HepG2 (cell line): ENCODE measurements at regions not wholly inside any gene's neighbourhood (a gene's known extent, or its start where the extent isn't known, plus 50 kb on each side); places are given as distances from the start of the nearest gene placed in this dataset.
A peak's percentile ranks its signal among the peaks of the same experiment; 100 is the strongest.

Experiments used
- ATAD3A ChIP-seq: sonication (generic); formaldehyde crosslinking; IDR thresholded peaks from 2 replicates; pipeline ENCODE4 v1.4.0; 2020; ENCODE audit warnings: missing genetic modification reagents
- BCL6 ChIP-seq: IDR thresholded peaks from 2 replicates; pipeline ENCODE4 v1.6.1; 2016; ENCODE audit warnings: missing genetic modification reagents, missing compliant biosample characterization
- FOSL2 ChIP-seq: sonication (generic); formaldehyde crosslinking; IDR thresholded peaks from 2 replicates; pipeline ENCODE4 v1.4.0; 2020; ENCODE audit warnings: missing genetic modification reagents
- GATAD2A ChIP-seq: IDR thresholded peaks from 2 replicates; pipeline ENCODE4 v1.6.1; 2016
- HOXD1 ChIP-seq: sonication (generic); formaldehyde crosslinking; IDR thresholded peaks from 2 replicates; pipeline ENCODE4 v1.5.0; 2020; ENCODE audit warnings: missing genetic modification reagents
- IRF2 ChIP-seq: IDR thresholded peaks from 2 replicates; pipeline ENCODE4 v1.6.1; 2018; ENCODE audit warnings: missing genetic modification reagents, missing compliant biosample characterization
- IRX3 ChIP-seq: sonication (generic); formaldehyde crosslinking; IDR thresholded peaks from 2 replicates; pipeline ENCODE4 v1.8.1; 2023; ENCODE audit warnings: mild to moderate bottlenecking, low read depth, missing genetic modification reagents, borderline replicate concordance
- KLF12 ChIP-seq: sonication (generic); formaldehyde crosslinking; IDR thresholded peaks from 2 replicates; pipeline ENCODE4 v1.4.0; 2020; ENCODE audit warnings: missing genetic modification reagents, borderline replicate concordance
- KLF9 ChIP-seq: IDR thresholded peaks from 2 replicates; pipeline ENCODE4 v1.6.1; 2016; ENCODE audit warnings: low read depth
- MAZ ChIP-seq, 2 experiments: sonication (generic) in 1 of 2; formaldehyde crosslinking in 1 of 2; IDR thresholded peaks; 2 replicates each; pipeline versions ENCODE4 v1.5.0 to v1.6.1; 2012 to 2020; ENCODE audit warnings: low read depth in 2 of 2, mild to moderate bottlenecking in 2 of 2, borderline replicate concordance in 1 of 2, improper control_type of control experiment in 1 of 2, low read length in 1 of 2, missing genetic modification reagents in 1 of 2, moderate library complexity in 1 of 2
- NCOA2 ChIP-seq: sonication (generic); formaldehyde crosslinking; IDR thresholded peaks from 2 replicates; pipeline ENCODE4 v1.8.0; 2022; ENCODE audit warnings: inconsistent platforms
- NFKB2 ChIP-seq: sonication (generic); formaldehyde crosslinking; IDR thresholded peaks from 2 replicates; pipeline ENCODE4 v1.4.0; 2020; ENCODE audit warnings: missing genetic modification reagents, borderline replicate concordance
- NR1H2 ChIP-seq: sonication (generic); formaldehyde crosslinking; IDR thresholded peaks from 2 replicates; pipeline ENCODE4 v1.8.1; 2022; ENCODE audit warnings: low read depth, missing genetic modification reagents, borderline replicate concordance
- PITX1 ChIP-seq: sonication (generic); formaldehyde crosslinking; IDR thresholded peaks from 2 replicates; pipeline ENCODE4 v1.5.1; 2020; ENCODE audit warnings: mild to moderate bottlenecking, missing genetic modification reagents
- SP4 ChIP-seq: sonication (generic); formaldehyde crosslinking; IDR thresholded peaks from 2 replicates; pipeline ENCODE4 v1.8.1; 2023; ENCODE audit warnings: mild to moderate bottlenecking, missing genetic modification reagents
- ZBTB46 ChIP-seq: sonication (generic); formaldehyde crosslinking; IDR thresholded peaks from 2 replicates; pipeline ENCODE4 v1.4.0; 2020; ENCODE audit warnings: mild to moderate bottlenecking, missing genetic modification reagents, borderline replicate concordance
- ZNF138 ChIP-seq: sonication (generic); formaldehyde crosslinking; IDR thresholded peaks from 2 replicates; pipeline ENCODE4 v1.5.0; 2020; ENCODE audit warnings: mild to moderate bottlenecking, low read depth, missing genetic modification reagents
- ZNF143 ChIP-seq: sonication (generic); formaldehyde crosslinking; IDR thresholded peaks from 2 replicates; pipeline ENCODE4 v1.4.0; 2020; ENCODE audit warnings: missing genetic modification reagents
- ZNF354B ChIP-seq: sonication (generic); formaldehyde crosslinking; IDR thresholded peaks from 2 replicates; pipeline ENCODE4 v1.8.0; 2022; ENCODE audit warnings: mild to moderate bottlenecking, missing genetic modification reagents
- ZNF44 ChIP-seq: sonication (generic); formaldehyde crosslinking; IDR thresholded peaks from 2 replicates; pipeline ENCODE4 v1.5.1; 2020; ENCODE audit warnings: mild to moderate bottlenecking, missing genetic modification reagents
- ZNF513 ChIP-seq: sonication (generic); formaldehyde crosslinking; conservative IDR thresholded peaks from 2 replicates; pipeline ENCODE4 v1.5.0; 2020; ENCODE audit warnings: missing genetic modification reagents
- ZNF549 ChIP-seq: sonication (generic); formaldehyde crosslinking; IDR thresholded peaks from 2 replicates; pipeline ENCODE4 v1.5.0; 2020; ENCODE audit warnings: missing genetic modification reagents
- ZNF564 ChIP-seq: sonication (generic); formaldehyde crosslinking; IDR thresholded peaks from 2 replicates; pipeline ENCODE4 v1.8.1; 2023; ENCODE audit warnings: mild to moderate bottlenecking, missing genetic modification reagents
- ZNF569 ChIP-seq: sonication (generic); formaldehyde crosslinking; IDR thresholded peaks from 2 replicates; pipeline ENCODE4 v1.5.0; 2020; ENCODE audit warnings: mild to moderate bottlenecking, missing genetic modification reagents, moderate library complexity, borderline replicate concordance
- ZNF773 ChIP-seq: sonication (generic); formaldehyde crosslinking; IDR thresholded peaks from 2 replicates; pipeline ENCODE4 v1.4.0; 2020; ENCODE audit warnings: missing genetic modification reagents, borderline replicate concordance
- TF ChIP-seq, protein P1 (sequence below): IDR thresholded peaks from 2 replicates; pipeline ENCODE4 v1.6.1; 2016
- TF ChIP-seq, protein P2 (sequence below): sonication (generic); formaldehyde crosslinking; IDR thresholded peaks from 2 replicates; pipeline ENCODE4 v1.9.0; 2021; ENCODE audit warnings: missing genetic modification reagents, mild to moderate bottlenecking, borderline replicate concordance

DNA sequence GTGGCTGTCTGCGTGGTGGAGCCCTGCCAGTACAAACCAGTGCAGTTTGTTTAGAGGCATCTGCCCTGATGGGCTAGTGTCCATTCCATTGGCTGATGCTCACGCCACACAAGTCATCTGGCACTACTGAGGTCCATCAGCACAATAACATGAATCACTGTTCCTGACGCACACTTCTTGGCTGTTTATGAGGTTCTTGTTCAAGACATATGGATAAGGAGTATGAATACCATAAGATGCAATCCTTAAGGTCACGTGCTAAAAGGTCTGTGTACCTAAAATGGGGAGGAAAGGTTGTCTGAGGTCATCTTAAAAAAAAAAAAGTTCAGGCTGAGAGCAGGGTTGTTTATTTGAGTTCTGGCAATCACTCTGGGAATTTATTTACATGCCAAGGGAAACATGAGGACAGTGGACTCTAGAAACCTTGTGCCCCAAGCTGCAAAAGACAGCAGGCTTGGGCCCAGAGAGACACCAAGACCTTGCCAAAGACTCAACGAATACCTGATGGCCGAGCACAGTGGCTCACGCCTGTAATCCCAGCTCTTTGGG, 54.1 kb upstream of the SHLD1 start (continued):
- TF ChIP-seq, protein P1, sequence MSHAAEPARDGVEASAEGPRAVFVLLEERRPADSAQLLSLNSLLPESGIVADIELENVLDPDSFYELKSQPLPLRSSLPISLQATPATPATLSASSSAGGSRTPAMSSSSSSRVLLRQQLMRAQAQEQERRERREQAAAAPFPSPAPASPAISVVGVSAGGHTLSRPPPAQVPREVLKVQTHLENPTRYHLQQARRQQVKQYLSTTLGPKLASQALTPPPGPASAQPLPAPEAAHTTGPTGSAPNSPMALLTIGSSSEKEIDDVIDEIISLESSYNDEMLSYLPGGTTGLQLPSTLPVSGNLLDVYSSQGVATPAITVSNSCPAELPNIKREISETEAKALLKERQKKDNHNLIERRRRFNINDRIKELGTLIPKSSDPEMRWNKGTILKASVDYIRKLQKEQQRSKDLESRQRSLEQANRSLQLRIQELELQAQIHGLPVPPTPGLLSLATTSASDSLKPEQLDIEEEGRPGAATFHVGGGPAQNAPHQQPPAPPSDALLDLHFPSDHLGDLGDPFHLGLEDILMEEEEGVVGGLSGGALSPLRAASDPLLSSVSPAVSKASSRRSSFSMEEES (CRISPR knock-in tag): peak; percentile 50; the same call in 1 of the 2 replicates
- no peak for TF ChIP-seq MAZ (IDR thresholded peaks at IDR 0.05; ENCODE audit: borderline replicate concordance, low read depth, low read length)
- TF ChIP-seq MAZ (CRISPR knock-in tag; IDR thresholded peaks at IDR 0.05; ENCODE audit: low read depth): no peak
- no peak for TF ChIP-seq SP4 (CRISPR knock-in tag)
- no peak for TF ChIP-seq KLF9
- no peak for TF ChIP-seq ZNF354B (CRISPR knock-in tag)
- no peak for TF ChIP-seq ZBTB46 (CRISPR knock-in tag)
- no peak for TF ChIP-seq IRX3 (CRISPR knock-in tag)
- TF ChIP-seq ZNF143 (CRISPR knock-in tag): no peak
- TF ChIP-seq ZNF44 (CRISPR knock-in tag): no peak
- TF ChIP-seq KLF12 (CRISPR knock-in tag): no peak
- no peak for TF ChIP-seq ZNF138 (CRISPR knock-in tag)
- no peak for TF ChIP-seq ZNF569 (CRISPR knock-in tag)
- TF ChIP-seq ATAD3A (CRISPR knock-in tag): no peak
- no peak for TF ChIP-seq ZNF513 (CRISPR knock-in tag)
- TF ChIP-seq GATAD2A (CRISPR knock-in tag): 0 out of 2 replicates have a peak, but pooled peaks have one; percentile 13
- no peak for TF ChIP-seq ZNF564 (CRISPR knock-in tag)
- TF ChIP-seq BCL6: peak; percentile 82
- no peak for TF ChIP-seq HOXD1 (CRISPR knock-in tag)
- TF ChIP-seq NR1H2 (CRISPR knock-in tag): peak; percentile 55; the same call in 1 of the 2 replicates
- TF ChIP-seq NFKB2 (CRISPR knock-in tag): no peak
- TF ChIP-seq ZNF549: no peak
- TF ChIP-seq, protein P2, sequence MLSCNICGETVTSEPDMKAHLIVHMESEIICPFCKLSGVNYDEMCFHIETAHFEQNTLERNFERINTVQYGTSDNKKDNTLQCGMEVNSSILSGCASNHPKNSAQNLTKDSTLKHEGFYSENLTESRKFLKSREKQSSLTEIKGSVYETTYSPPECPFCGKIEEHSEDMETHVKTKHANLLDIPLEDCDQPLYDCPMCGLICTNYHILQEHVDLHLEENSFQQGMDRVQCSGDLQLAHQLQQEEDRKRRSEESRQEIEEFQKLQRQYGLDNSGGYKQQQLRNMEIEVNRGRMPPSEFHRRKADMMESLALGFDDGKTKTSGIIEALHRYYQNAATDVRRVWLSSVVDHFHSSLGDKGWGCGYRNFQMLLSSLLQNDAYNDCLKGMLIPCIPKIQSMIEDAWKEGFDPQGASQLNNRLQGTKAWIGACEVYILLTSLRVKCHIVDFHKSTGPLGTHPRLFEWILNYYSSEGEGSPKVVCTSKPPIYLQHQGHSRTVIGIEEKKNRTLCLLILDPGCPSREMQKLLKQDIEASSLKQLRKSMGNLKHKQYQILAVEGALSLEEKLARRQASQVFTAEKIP (CRISPR knock-in tag): no peak
- TF ChIP-seq FOSL2 (CRISPR knock-in tag): no peak
- no peak for TF ChIP-seq IRF2 (CRISPR knock-in tag)
- TF ChIP-seq PITX1: no peak; the same call in 1 of the 2 replicates
- peak; percentile 34; the same call in 1 of the 2 replicates for TF ChIP-seq NCOA2 (CRISPR knock-in tag)
- TF ChIP-seq ZNF773 (CRISPR knock-in tag): no peak
